LoVo (cell line): ENCODE measurements at regions not wholly inside any gene's neighbourhood (a gene's known extent, or its start where the extent isn't known, plus 50 kb on each side); places are given as distances from the start of the nearest gene placed in this dataset.
"Not testable (repeated sequence)": the region's sequence is repeated elsewhere in the genome, so short reads cannot be mapped to it uniquely, and the experiment has no call there.

Source experiments
- DNase-seq: peaks from one replicate; pipeline ENCODE4 v3.0.0-alpha.2; 2016; ENCODE audit warnings: low spot score

GRCh38 chr9:41754822-41755221 lies 374.4 kb downstream of the CNTNAP3B start:
- DNase-seq, result not testable (repeated sequence)

- not testable (repeated sequence) for DNase-seq
These were observed 374.8 kb downstream of the CNTNAP3B start for GRCh38 chr9:41754403-41754802.

GRCh38 chr9:41741897-41742296 lies 387.3 kb downstream of the CNTNAP3B start:
- not testable (repeated sequence) for DNase-seq

GRCh38 chr9:41741173-41741572 lies 388.1 kb downstream of the CNTNAP3B start:
- not testable (repeated sequence) for DNase-seq

GRCh38 chr9:41738681-41739080 lies 390.5 kb downstream of the CNTNAP3B start:
- DNase-seq, result not testable (repeated sequence)

GRCh38 chr9:41699190-41699589 lies 430.0 kb downstream of the CNTNAP3B start:
- DNase-seq, result not testable (repeated sequence)

- DNase-seq, result not testable (repeated sequence)
These were observed 432.1 kb downstream of the CNTNAP3B start for GRCh38 chr9:41697080-41697479.

- not testable (repeated sequence) for DNase-seq
These were observed 449.9 kb downstream of the CNTNAP3B start for GRCh38 chr9:41679312-41679711.

- DNase-seq, result not testable (repeated sequence)
These were observed 465.7 kb downstream of the CNTNAP3B start for GRCh38 chr9:41663497-41664036.

- DNase-seq, result not testable (repeated sequence)
These were observed 469.6 kb upstream of the ZNG1F start for GRCh38 chr9:41658706-41659105.

- not testable (repeated sequence) for DNase-seq
These were observed 469.0 kb upstream of the ZNG1F start for GRCh38 chr9:41658116-41658515.

GRCh38 chr9:41657141-41657540 lies 468.0 kb upstream of the ZNG1F start:
- DNase-seq, result not testable (repeated sequence)

- DNase-seq, result not testable (repeated sequence)
These were observed 466.0 kb upstream of the ZNG1F start for GRCh38 chr9:41655071-41655554.

- DNase-seq, result not testable (repeated sequence)
These were observed 465.2 kb upstream of the ZNG1F start for GRCh38 chr9:41654349-41654748.

GRCh38 chr9:41653560-41654340 lies 464.6 kb upstream of the ZNG1F start:
- not testable (repeated sequence) for DNase-seq

GRCh38 chr9:41652800-41653199 lies 463.7 kb upstream of the ZNG1F start:
- DNase-seq, result not testable (repeated sequence)

GRCh38 chr9:41652100-41652713 lies 463.1 kb upstream of the ZNG1F start:
- not testable (repeated sequence) for DNase-seq

GRCh38 chr9:41650086-41650485 lies 461.0 kb upstream of the ZNG1F start:
- DNase-seq, result not testable (repeated sequence)

GRCh38 chr9:41648564-41648963 lies 459.4 kb upstream of the ZNG1F start:
- DNase-seq, result not testable (repeated sequence)

- not testable (repeated sequence) for DNase-seq
These were observed 457.1 kb upstream of the ZNG1F start for GRCh38 chr9:41646246-41646645.

GRCh38 chr9:41643571-41644279 lies 454.6 kb upstream of the ZNG1F start:
- DNase-seq, result peak; percentile 73

- not testable (repeated sequence) for DNase-seq
These were observed 444.6 kb upstream of the ZNG1F start for GRCh38 chr9:41633726-41634125.
